ENCODE measurements at regions not wholly inside any gene's neighbourhood (a gene's known extent, or its start where the extent isn't known, plus 50 kb on each side); places are given as distances from the start of the nearest gene placed in this dataset.

GRCh38 chr5:67373518-67373917 lies 176.9 kb upstream of the CD180 start:
- TF ChIP-seq ZNF8 (CRISPR knock-in tag; IDR thresholded peaks at IDR 0.05): no peak
- no peak for TF ChIP-seq OSR1 (CRISPR knock-in tag; IDR thresholded peaks at IDR 0.05)
- no peak for TF ChIP-seq ARNTL (CRISPR knock-in tag; IDR thresholded peaks at IDR 0.05; ENCODE audit: borderline replicate concordance, low read depth)
- no peak for TF ChIP-seq GLIS3 (CRISPR knock-in tag; IDR thresholded peaks at IDR 0.05)
- no peak for TF ChIP-seq CREB5 (CRISPR knock-in tag; IDR thresholded peaks at IDR 0.05; ENCODE audit: low read depth)
- no peak for TF ChIP-seq TCF4 (CRISPR knock-in tag; IDR thresholded peaks at IDR 0.05; ENCODE audit: borderline replicate concordance)
- no peak for TF ChIP-seq BACH2 (CRISPR knock-in tag; IDR thresholded peaks at IDR 0.05; ENCODE audit: borderline replicate concordance)
- no peak for TF ChIP-seq ZFP30 (CRISPR knock-in tag; IDR thresholded peaks at IDR 0.05)
- no peak for TF ChIP-seq TOX (CRISPR knock-in tag; IDR thresholded peaks at IDR 0.05; ENCODE audit: borderline replicate concordance)
- TF ChIP-seq ESRRG (CRISPR knock-in tag; IDR thresholded peaks at IDR 0.05): no peak

All from SK-N-SH treated with all-trans-retinoic acid at 6 μM for 48 hours (cell line).